Caco-2 (cell line): ENCODE measurements at regions not wholly inside any gene's neighbourhood (a gene's known extent, or its start where the extent isn't known, plus 50 kb on each side); places are given as distances from the start of the nearest gene placed in this dataset.

Experiments used
- BruUV-seq: library from RNA; stranded (reverse); fragments of 400-500 nt; replicated peaks from 2 replicates; lab custom pipeline; 2021; lab: Mats Ljungman, UMichigan
- CTCF ChIA-PET: fragments of 300-600 bp; sonication (Branson Sonifier 250); formaldehyde crosslinking; loops from one replicate; lab custom pipeline; 2022; ENCODE audit warnings: antibody characterized with exemption; lab: Charles Lee
- POLR2A ChIA-PET: fragments of 300-600 bp; sonication (Branson Sonifier 250); formaldehyde crosslinking; loops from one replicate; lab custom pipeline; 2022; ENCODE audit warnings: antibody characterized with exemption; lab: Charles Lee
- DNase-seq, 2 experiments: peaks; one replicate each; pipeline versions ENCODE4 v3.0.0 to v3.0.0-alpha.2; 2020 to 2022
- H3K27me3 ChIP-seq: replicated peaks from 2 replicates; pipeline ENCODE4 v1.6.0; 2011; ENCODE audit warnings: low read length; ENCODE audit not compliant: control insufficient read depth, insufficient read depth
- H3K36me3 ChIP-seq: 2 replicates; pipeline ENCODE4 v1.5.1; 2011; ENCODE audit warnings: low read length; ENCODE audit not compliant: control insufficient read depth, insufficient read depth
- H3K4me1 ChIP-seq: fragments of 250-450 bp; sonication (Bioruptor Pico); 2 replicates; pipeline ENCODE4 v1.5.1; 2020; ENCODE audit warnings: mild to moderate bottlenecking
- H3K4me3 ChIP-seq: 2 replicates; pipeline ENCODE4 v1.5.1; 2011; ENCODE audit warnings: low read depth, mild to moderate bottlenecking, control low read depth, low read length
- H3K9me3 ChIP-seq: fragments of 250-450 bp; sonication (Bioruptor Pico); 2 replicates; pipeline ENCODE4 v1.5.1; 2020; ENCODE audit warnings: mild to moderate bottlenecking, moderate library complexity
- H3K27ac Mint-ChIP-seq: one replicate; pipeline ENCODE4 v1.8.0; 2022; ENCODE audit warnings: mixed read lengths; ENCODE audit not compliant: unreplicated experiment
- H3K27me3 Mint-ChIP-seq: one replicate; pipeline ENCODE4 v1.8.0; 2022; ENCODE audit warnings: mixed read lengths; ENCODE audit not compliant: insufficient read depth, unreplicated experiment
- H3K36me3 Mint-ChIP-seq: one replicate; pipeline ENCODE4 v1.8.0; 2022; ENCODE audit warnings: mild to moderate bottlenecking, mixed read lengths; ENCODE audit not compliant: insufficient read depth, unreplicated experiment
- H3K4me1 Mint-ChIP-seq: one replicate; pipeline ENCODE4 v1.8.0; 2022; ENCODE audit warnings: low read depth, mixed read lengths; ENCODE audit not compliant: unreplicated experiment
- H3K4me3 Mint-ChIP-seq: one replicate; pipeline ENCODE4 v1.8.0; 2022; ENCODE audit warnings: mild to moderate bottlenecking, moderate library complexity, mixed read lengths; ENCODE audit not compliant: unreplicated experiment
- H3K9me3 Mint-ChIP-seq: one replicate; pipeline ENCODE4 v1.8.0; 2022; ENCODE audit warnings: mixed read lengths; ENCODE audit not compliant: unreplicated experiment
- intact Hi-C: fragments of 100-400 bp; cut with micrococcal nuclease; formaldehyde crosslinking; loops from one replicate; pipeline ENCODE4 v1.10.0; 2022; ENCODE audit not compliant: unreplicated experiment
- TF ChIP-seq, protein P1 (sequence below), 2 experiments: fragments of 200-600 bp in 1 of 2; IDR thresholded peaks; 1 replicate in 1 of 2; 2 replicates in 1 of 2; pipeline versions ENCODE4 v1.5.1 to v1.8.0; 2011 to 2022; ENCODE audit warnings: antibody characterized with exemption in 1 of 2, control low read depth in 1 of 2, inconsistent platforms in 1 of 2, low read depth in 1 of 2, low read length in 1 of 2, mild to moderate bottlenecking in 1 of 2, moderate library complexity in 1 of 2; ENCODE audit not compliant: insufficient read depth in 1 of 2, severe bottlenecking in 1 of 2, unreplicated experiment in 1 of 2

DNA sequence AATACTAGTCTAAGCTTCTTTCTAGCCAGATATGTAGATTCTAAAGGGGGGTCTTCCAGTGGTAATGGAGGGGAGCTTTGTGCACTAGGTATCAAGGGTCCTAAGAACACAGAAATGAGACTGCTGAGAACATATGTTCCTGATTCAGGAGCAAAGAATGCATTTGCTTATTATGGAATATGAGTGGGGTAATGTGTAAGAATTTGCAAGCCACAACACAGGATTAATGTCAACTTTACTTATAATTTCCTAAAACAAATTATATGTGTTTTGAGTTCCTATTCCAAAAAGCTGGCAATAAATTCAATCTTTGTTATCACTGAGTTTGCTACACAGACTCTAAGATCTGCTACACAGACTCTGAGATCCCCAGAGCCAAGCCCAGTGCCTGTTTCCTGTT, 357.0 kb upstream of the PTBP2 start:
- BruUV-seq: no TSS peak
- Mint-ChIP-seq H3K27me3 (no peaks in the 10 kb centered on the region), H3K4me1 (no peaks in the 10 kb centered on the region), H3K36me3 (no peaks in the 10 kb centered on the region), H3K9me3 (no peaks in the 10 kb centered on the region), H3K27ac (no peak overlapping the region), H3K4me3 (no peak overlapping the region)
- no peak for DNase-seq
- ChIA-PET POLR2A (no interaction called here), CTCF (no interaction called here)
- H3K27me3 ChIP-seq: no peaks in the 10 kb centered on the region
- no peaks in the 10 kb centered on the region for H3K4me1 ChIP-seq
- no peaks in the 10 kb centered on the region for H3K9me3 ChIP-seq
- intact Hi-C loops: no loop called here
- TF ChIP-seq, protein P1, sequence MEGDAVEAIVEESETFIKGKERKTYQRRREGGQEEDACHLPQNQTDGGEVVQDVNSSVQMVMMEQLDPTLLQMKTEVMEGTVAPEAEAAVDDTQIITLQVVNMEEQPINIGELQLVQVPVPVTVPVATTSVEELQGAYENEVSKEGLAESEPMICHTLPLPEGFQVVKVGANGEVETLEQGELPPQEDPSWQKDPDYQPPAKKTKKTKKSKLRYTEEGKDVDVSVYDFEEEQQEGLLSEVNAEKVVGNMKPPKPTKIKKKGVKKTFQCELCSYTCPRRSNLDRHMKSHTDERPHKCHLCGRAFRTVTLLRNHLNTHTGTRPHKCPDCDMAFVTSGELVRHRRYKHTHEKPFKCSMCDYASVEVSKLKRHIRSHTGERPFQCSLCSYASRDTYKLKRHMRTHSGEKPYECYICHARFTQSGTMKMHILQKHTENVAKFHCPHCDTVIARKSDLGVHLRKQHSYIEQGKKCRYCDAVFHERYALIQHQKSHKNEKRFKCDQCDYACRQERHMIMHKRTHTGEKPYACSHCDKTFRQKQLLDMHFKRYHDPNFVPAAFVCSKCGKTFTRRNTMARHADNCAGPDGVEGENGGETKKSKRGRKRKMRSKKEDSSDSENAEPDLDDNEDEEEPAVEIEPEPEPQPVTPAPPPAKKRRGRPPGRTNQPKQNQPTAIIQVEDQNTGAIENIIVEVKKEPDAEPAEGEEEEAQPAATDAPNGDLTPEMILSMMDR (IDR thresholded peaks at IDR 0.05; ENCODE audit: insufficient read depth in 1 of 2, low read depth in 1 of 2, low read length in 1 of 2, severe bottlenecking in 1 of 2, unreplicated experiment in 1 of 2): no peak
- H3K36me3 ChIP-seq: no peaks in the 10 kb centered on the region
- no peak overlapping the region for H3K4me3 ChIP-seq

DNA sequence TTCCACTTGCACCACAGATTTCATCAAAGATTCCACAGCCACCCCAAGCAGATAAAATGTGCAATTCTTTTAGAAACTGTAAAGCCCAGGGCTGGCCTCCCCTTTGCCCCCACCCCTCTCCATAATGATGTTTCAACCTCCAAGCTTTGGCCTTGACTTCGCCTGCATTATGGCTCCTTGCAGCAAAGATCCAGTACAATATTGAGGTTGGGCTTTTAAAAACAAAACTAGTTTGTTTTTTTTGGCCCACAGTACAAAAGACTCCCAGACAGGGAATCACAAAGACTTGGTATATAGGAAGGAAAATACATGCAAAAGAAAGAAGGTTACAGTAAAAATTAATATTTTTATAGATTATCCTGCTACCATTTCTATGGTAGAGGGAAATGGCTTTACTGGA, 356.5 kb upstream of the PTBP2 start:
- intact Hi-C loops: no loop called here
- POLR2A ChIA-PET: no interaction called here
- Histone ChIP-seq H3K4me3 (no peak overlapping the region), H3K36me3 (no peaks in the 10 kb centered on the region), H3K9me3 (no peaks in the 10 kb centered on the region), H3K27me3 (no peaks in the 10 kb centered on the region), H3K4me1 (no peaks in the 10 kb centered on the region)
- no peaks in the 10 kb centered on the region for H3K27me3 Mint-ChIP-seq
- BruUV-seq: no TSS peak
- TF ChIP-seq, protein P1 (IDR thresholded peaks at IDR 0.05; ENCODE audit: insufficient read depth in 1 of 2, low read depth in 1 of 2, low read length in 1 of 2, severe bottlenecking in 1 of 2, unreplicated experiment in 1 of 2): no peak
- CTCF ChIA-PET: no interaction called here
- H3K4me1 Mint-ChIP-seq: no peaks in the 10 kb centered on the region
- DNase-seq: no peak
- no peak overlapping the region for H3K27ac Mint-ChIP-seq
- no peaks in the 10 kb centered on the region for H3K36me3 Mint-ChIP-seq
- H3K4me3 Mint-ChIP-seq: no peak overlapping the region
- H3K9me3 Mint-ChIP-seq: no peaks in the 10 kb centered on the region

DNA sequence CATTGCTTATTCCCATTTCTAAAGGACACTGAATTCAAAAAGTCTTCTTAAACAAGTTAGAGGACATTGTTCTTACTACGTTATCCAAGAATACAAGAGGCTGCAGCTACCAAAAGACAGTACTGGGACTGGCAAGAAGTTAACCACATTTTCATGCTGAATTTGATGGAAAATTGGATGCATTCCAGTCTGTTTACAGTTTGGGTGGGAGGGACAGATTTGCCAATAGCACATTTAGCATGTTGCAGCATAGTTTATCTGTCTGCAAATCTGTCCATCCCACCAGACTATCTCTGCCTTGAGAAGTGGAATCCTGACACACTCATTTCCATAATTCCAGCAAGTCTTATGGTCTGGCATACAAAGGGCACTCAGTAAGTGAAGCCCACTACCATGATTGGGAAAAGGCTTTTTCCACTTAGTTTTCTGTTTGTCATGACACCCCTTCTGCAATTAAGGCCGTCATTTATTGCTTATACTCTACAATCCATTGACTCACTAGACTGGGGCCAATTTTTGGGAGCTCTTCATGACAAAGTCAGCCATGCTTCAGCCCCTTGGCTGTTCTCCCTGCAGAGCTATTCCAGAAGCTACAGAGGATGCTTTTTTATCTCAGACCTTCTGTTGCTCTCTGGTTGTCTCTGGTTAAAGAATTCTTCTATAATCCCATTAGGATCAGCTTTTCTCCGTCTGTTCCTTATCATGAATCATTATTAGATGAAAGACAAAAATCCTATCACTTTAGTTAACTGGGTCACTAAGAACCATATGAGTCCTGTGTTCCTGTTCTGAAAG, 355.8 kb upstream of the PTBP2 start:
- no peak overlapping the region for H3K4me3 Mint-ChIP-seq
- no peaks in the 10 kb centered on the region for H3K27me3 Mint-ChIP-seq
- intact Hi-C loops: no loop called here
- POLR2A ChIA-PET: no interaction called here
- H3K36me3 Mint-ChIP-seq: no peaks in the 10 kb centered on the region
- no TSS peak for BruUV-seq
- Histone ChIP-seq H3K4me1 (no peaks in the 10 kb centered on the region), H3K9me3 (no peaks in the 10 kb centered on the region), H3K27me3 (no peaks in the 10 kb centered on the region), H3K4me3 (no peak overlapping the region), H3K36me3 (no peaks in the 10 kb centered on the region)
- CTCF ChIA-PET: no interaction called here
- H3K4me1 Mint-ChIP-seq: no peaks in the 10 kb centered on the region
- DNase-seq: no peak
- TF ChIP-seq, protein P1 (IDR thresholded peaks at IDR 0.05; ENCODE audit: insufficient read depth in 1 of 2, low read depth in 1 of 2, low read length in 1 of 2, severe bottlenecking in 1 of 2, unreplicated experiment in 1 of 2): no peak
- no peak overlapping the region for H3K27ac Mint-ChIP-seq
- no peaks in the 10 kb centered on the region for H3K9me3 Mint-ChIP-seq
